ENCODE measurements at regions not wholly inside any gene's neighbourhood (a gene's known extent, or its start where the extent isn't known, plus 50 kb on each side); places are given as distances from the start of the nearest gene placed in this dataset.

- DNase-seq: no peak
Observed at GRCh38 chr5:18051953-18052352, 417.7 kb downstream of the TAF11L14 start.

- DNase-seq: no peak
Observed at GRCh38 chr5:18052569-18052968, 418.3 kb downstream of the TAF11L14 start.

- no peak for DNase-seq
Observed at GRCh38 chr5:18057725-18058124, 423.5 kb downstream of the TAF11L14 start.

GRCh38 chr5:18067615-18068014 is 433.4 kb downstream of the TAF11L14 start:
- no peak for DNase-seq

- no peak for DNase-seq
Observed at GRCh38 chr5:18068826-18069225, 434.6 kb downstream of the TAF11L14 start.

- no peak for DNase-seq
Observed at GRCh38 chr5:18069790-18070189, 435.5 kb downstream of the TAF11L14 start.

- DNase-seq: no peak
Observed at GRCh38 chr5:18072600-18072999, 438.3 kb downstream of the TAF11L14 start.

GRCh38 chr5:18074961-18075360 is 440.7 kb downstream of the TAF11L14 start:
- DNase-seq: no peak

GRCh38 chr5:18078157-18078556 is 443.9 kb downstream of the TAF11L14 start:
- DNase-seq: no peak

- DNase-seq: no peak
Observed at GRCh38 chr5:18079831-18080230, 445.6 kb downstream of the TAF11L14 start.

- DNase-seq: no peak
Observed at GRCh38 chr5:18088020-18088579, 453.8 kb downstream of the TAF11L14 start.

- DNase-seq: no peak
Observed at GRCh38 chr5:18090177-18090576, 455.9 kb downstream of the TAF11L14 start.

GRCh38 chr5:18091142-18091541 is 456.9 kb downstream of the TAF11L14 start:
- DNase-seq: no peak

- no peak for DNase-seq
Observed at GRCh38 chr5:18091758-18092157, 457.5 kb downstream of the TAF11L14 start.

- DNase-seq: no peak
Observed at GRCh38 chr5:18095061-18095460, 460.8 kb downstream of the TAF11L14 start.

- DNase-seq: no peak
Observed at GRCh38 chr5:18097817-18098216, 463.6 kb downstream of the TAF11L14 start.

- no peak for DNase-seq
Observed at GRCh38 chr5:18098691-18099090, 464.4 kb downstream of the TAF11L14 start.

GRCh38 chr5:18099261-18099660 is 465.0 kb downstream of the TAF11L14 start:
- DNase-seq: no peak

- DNase-seq: no peak
Observed at GRCh38 chr5:18101532-18101931, 467.3 kb downstream of the TAF11L14 start.

GRCh38 chr5:18102733-18103132 is 468.5 kb downstream of the TAF11L14 start:
- DNase-seq: no peak

GRCh38 chr5:18105449-18105848 is 471.2 kb downstream of the TAF11L14 start:
- DNase-seq: no peak

GRCh38 chr5:18111906-18112465 is 477.7 kb downstream of the TAF11L14 start:
- no peak for DNase-seq

- no peak for DNase-seq
Observed at GRCh38 chr5:18113721-18114120, 479.5 kb downstream of the TAF11L14 start.

GRCh38 chr5:18114151-18114757 is 480.0 kb downstream of the TAF11L14 start:
- no peak for DNase-seq

GRCh38 chr5:18117968-18118367 is 483.7 kb downstream of the TAF11L14 start:
- DNase-seq: no peak
